Prostate gland (tissue), 2 donors: ENCODE measurements at regions not wholly inside any gene's neighbourhood (a gene's known extent, or its start where the extent isn't known, plus 50 kb on each side); places are given as distances from the start of the nearest gene placed in this dataset.

Experiments
- DNase-seq: peaks from one replicate; pipeline ENCODE4 v3.0.0-alpha.2; 2019; ENCODE audit warnings: low spot score
- H3K27ac ChIP-seq, 2 donors: fragments of 200-600 bp; sonication (generic); 2 replicates each; pipeline ENCODE4 v1.5.1; 2017 to 2019
- H3K27me3 ChIP-seq: fragments of 200-600 bp; sonication (generic); replicated peaks from 2 replicates; pipeline ENCODE4 v1.5.1; 2019; ENCODE audit not compliant: insufficient read depth
- H3K36me3 ChIP-seq, 2 donors: fragments of 200-600 bp; sonication (generic); 1 replicate in 1 of 2; 2 replicates in 1 of 2; pipeline versions ENCODE4 v1.5.1 to v1.8.1; 2017 to 2019
- H3K4me1 ChIP-seq: fragments of 200-600 bp; sonication (generic); replicated peaks from 2 replicates; pipeline ENCODE4 v1.5.1; 2019
- H3K4me3 ChIP-seq, 2 donors: fragments of 200-600 bp; sonication (generic); 2 replicates each; pipeline ENCODE4 v1.5.1; 2017 to 2019
- H3K9me3 ChIP-seq: fragments of 200-600 bp; sonication (generic); 2 replicates; pipeline ENCODE4 v1.5.1; 2017
- CTCF ChIP-seq, 4 experiments: fragments of 200-600 bp in 2 of 4; fragments of 450-650 bp in 2 of 4; sonication (generic) in 2 of 4; IDR thresholded peaks; 1 replicate in 3 of 4; 2 replicates in 1 of 4; pipeline ENCODE4 v1.5.1; 2016 to 2019; ENCODE audit warnings: antibody characterized with exemption in 4 of 4, mild to moderate bottlenecking in 2 of 4, moderate library complexity in 2 of 4
- POLR2A ChIP-seq: fragments of 450-650 bp; IDR thresholded peaks from one replicate; pipeline ENCODE4 v1.6.1; 2016; ENCODE audit warnings: antibody characterized with exemption, mild to moderate bottlenecking
- POLR2AphosphoS5 ChIP-seq: sonication (generic); formaldehyde crosslinking; IDR thresholded peaks from one replicate; pipeline ENCODE4 v1.6.1; 2017; ENCODE audit warnings: antibody characterized with exemption
- WGBS: methylation state at CpG from one replicate; pipeline ENCODE4 v1.1.5; 2018; 5-methylcytosine and 5-hydroxymethylcytosine counted together
- intact Hi-C: fragments of 100-400 bp; cut with DNase I; formaldehyde crosslinking; loops from one replicate; pipeline ENCODE4 v1.14.2; 2022

GRCh38 chr10:58010073-58010702, 257.5 kb downstream of the IPMK start:
- 68% methylated on average over 5 of the region's 5 CpGs for WGBS
- no peak overlapping the region for H3K4me3 ChIP-seq
- H3K4me1 ChIP-seq, result no peaks in the 10 kb centered on the region
- no peak overlapping the region for H3K27ac ChIP-seq
- TF ChIP-seq POLR2A (no peak), CTCF (IDR thresholded peaks at IDR 0.05) (no peak), POLR2AphosphoS5 (no peak)
- no peaks in the 10 kb centered on the region for H3K27me3 ChIP-seq
- no peak for DNase-seq
- intact Hi-C loops, result no loop called here
- H3K9me3 ChIP-seq, result no peaks in the 10 kb centered on the region
- no peaks in the 10 kb centered on the region for H3K36me3 ChIP-seq

GRCh38 chr10:58003945-58004344, 263.7 kb downstream of the IPMK start:
- TF ChIP-seq POLR2A (no peak), POLR2AphosphoS5 (no peak), CTCF (IDR thresholded peaks at IDR 0.05) (no peak)
- Histone ChIP-seq H3K4me1 (no peaks in the 10 kb centered on the region), H3K36me3 (no peaks in the 10 kb centered on the region), H3K27ac (no peak overlapping the region), H3K27me3 (no peaks in the 10 kb centered on the region), H3K4me3 (no peak overlapping the region), H3K9me3 (no peaks in the 10 kb centered on the region)
- intact Hi-C loops, result no loop called here
- WGBS, result 31% methylated on average over 2 of the region's 2 CpGs
- DNase-seq, result no peak

GRCh38 chr10:58001159-58001558, 266.5 kb downstream of the IPMK start:
- TF ChIP-seq POLR2A (no peak), POLR2AphosphoS5 (no peak), CTCF (IDR thresholded peaks at IDR 0.05) (no peak)
- Histone ChIP-seq H3K4me3 (no peak overlapping the region), H3K27me3 (no peaks in the 10 kb centered on the region), H3K4me1 (no peaks in the 10 kb centered on the region), H3K36me3 (no peaks in the 10 kb centered on the region), H3K27ac (no peak overlapping the region), H3K9me3 (no peaks in the 10 kb centered on the region)
- no peak for DNase-seq
- 94% methylated on average over 3 of the region's 3 CpGs for WGBS
- intact Hi-C loops, result no loop called here

- no peak for DNase-seq
- H3K36me3 ChIP-seq, result no peaks in the 10 kb centered on the region
- no peaks in the 10 kb centered on the region for H3K4me1 ChIP-seq
- H3K27ac ChIP-seq, result no peak overlapping the region
- WGBS, result 68% methylated on average over 2 of the region's 2 CpGs
- TF ChIP-seq POLR2A, result no peak
- no peak for TF ChIP-seq CTCF (IDR thresholded peaks at IDR 0.05)
- no peak for TF ChIP-seq POLR2AphosphoS5
- no peaks in the 10 kb centered on the region for H3K27me3 ChIP-seq
- no peaks in the 10 kb centered on the region for H3K9me3 ChIP-seq
- intact Hi-C loops, result no loop called here
- no peak overlapping the region for H3K4me3 ChIP-seq
Measured at GRCh38 chr10:57996536-57996935, 271.2 kb downstream of the IPMK start.

GRCh38 chr10:57993302-57993701, 274.4 kb downstream of the IPMK start:
- TF ChIP-seq POLR2AphosphoS5 (no peak), CTCF (IDR thresholded peaks at IDR 0.05) (no peak), POLR2A (no peak)
- H3K9me3 ChIP-seq, result no peaks in the 10 kb centered on the region
- H3K4me3 ChIP-seq, result no peak overlapping the region
- intact Hi-C loops, result no loop called here
- H3K36me3 ChIP-seq, result no peaks in the 10 kb centered on the region
- DNase-seq, result no peak
- no peaks in the 10 kb centered on the region for H3K4me1 ChIP-seq
- 95% methylated on average over 4 of the region's 4 CpGs for WGBS
- no peaks in the 10 kb centered on the region for H3K27me3 ChIP-seq
- H3K27ac ChIP-seq, result no peak overlapping the region
